SK-N-DZ (cell line): ENCODE measurements at regions not wholly inside any gene's neighbourhood (a gene's known extent, or its start where the extent isn't known, plus 50 kb on each side); places are given as distances from the start of the nearest gene placed in this dataset.
"Not testable (repeated sequence)": the region's sequence is repeated elsewhere in the genome, so short reads cannot be mapped to it uniquely, and the experiment has no call there.

Experiments used
- DNase-seq: peaks from one replicate; pipeline ENCODE4 v3.0.0-alpha.2; 2015; ENCODE audit warnings: low spot score

GRCh38 chr4:189753092-189753491 is 187.6 kb upstream of the FRG1 start:
- not testable (repeated sequence) for DNase-seq

GRCh38 chr4:189763583-189763982 is 177.1 kb upstream of the FRG1 start:
- DNase-seq: no peak

GRCh38 chr4:189765301-189765700 is 175.4 kb upstream of the FRG1 start:
- peak; percentile 8 for DNase-seq

- DNase-seq: no peak
These were observed 174.9 kb upstream of the FRG1 start for GRCh38 chr4:189765736-189766135.

GRCh38 chr4:189767941-189768340 is 172.7 kb upstream of the FRG1 start:
- DNase-seq: no peak

GRCh38 chr4:189769131-189769530 is 171.5 kb upstream of the FRG1 start:
- DNase-seq: no peak

GRCh38 chr4:189771696-189772361 is 168.8 kb upstream of the FRG1 start:
- DNase-seq: no peak

- DNase-seq: no peak
These were observed 166.8 kb upstream of the FRG1 start for GRCh38 chr4:189773909-189774308.

GRCh38 chr4:189779281-189779980 is 161.2 kb upstream of the FRG1 start:
- no peak for DNase-seq

- no peak for DNase-seq
These were observed 160.3 kb upstream of the FRG1 start for GRCh38 chr4:189780391-189780790.

GRCh38 chr4:189784651-189785050 is 156.0 kb upstream of the FRG1 start:
- DNase-seq: no peak

GRCh38 chr4:189785257-189785656 is 155.4 kb upstream of the FRG1 start:
- peak; percentile 16 for DNase-seq

GRCh38 chr4:189786447-189786846 is 154.2 kb upstream of the FRG1 start:
- no peak for DNase-seq

GRCh38 chr4:189787216-189788031 is 153.2 kb upstream of the FRG1 start:
- DNase-seq: no peak

- DNase-seq: peak; percentile 62
These were observed 147.6 kb upstream of the FRG1 start for GRCh38 chr4:189792924-189793618.

GRCh38 chr4:189800545-189801088 is 140.1 kb upstream of the FRG1 start:
- no peak for DNase-seq

- no peak for DNase-seq
These were observed 137.8 kb upstream of the FRG1 start for GRCh38 chr4:189802884-189803283.

GRCh38 chr4:189804894-189805293 is 135.8 kb upstream of the FRG1 start:
- DNase-seq: no peak

- DNase-seq: no peak
These were observed 134.2 kb upstream of the FRG1 start for GRCh38 chr4:189806506-189806905.

- no peak for DNase-seq
These were observed 133.6 kb upstream of the FRG1 start for GRCh38 chr4:189807031-189807430.

GRCh38 chr4:189809241-189809735 is 131.4 kb upstream of the FRG1 start:
- DNase-seq: no peak
